GM19351 (cell line): ENCODE measurements at regions not wholly inside any gene's neighbourhood (a gene's known extent, or its start where the extent isn't known, plus 50 kb on each side); places are given as distances from the start of the nearest gene placed in this dataset.
"Not testable (repeated sequence)": the region's sequence is repeated elsewhere in the genome, so short reads cannot be mapped to it uniquely, and the experiment has no call there.

Source experiments
- ATAC-seq: cut with Tn5 transposase; IDR thresholded peaks from one replicate; pipeline ENCODE4 v1.9.1; 2021; ENCODE audit warnings: mild to moderate bottlenecking, moderate library complexity; ENCODE audit not compliant: unreplicated experiment

DNA sequence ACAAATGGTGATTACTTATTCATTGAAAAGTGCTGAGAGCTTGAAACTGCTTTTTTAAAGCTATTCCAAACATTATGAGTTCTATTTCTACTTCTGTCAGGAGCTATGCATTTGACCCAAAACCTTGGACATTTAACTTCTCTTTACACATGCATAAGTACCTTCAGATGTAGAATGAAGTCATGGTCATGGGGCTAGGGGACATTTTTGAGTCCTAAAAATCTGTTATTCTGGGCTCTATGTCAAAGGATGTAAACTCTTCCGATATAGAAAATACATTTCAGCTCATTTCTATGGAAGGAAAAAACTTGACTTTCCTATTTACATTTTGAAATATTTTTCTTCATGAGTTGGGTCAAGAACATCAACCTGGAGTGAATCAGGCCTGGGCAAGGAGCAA, 179.5 kb upstream of the CXCL12 start:
- ATAC-seq = no peak

- no peak for ATAC-seq
These were observed 179.9 kb upstream of the CXCL12 start for GRCh38 chr10:44564790-44565189.

DNA sequence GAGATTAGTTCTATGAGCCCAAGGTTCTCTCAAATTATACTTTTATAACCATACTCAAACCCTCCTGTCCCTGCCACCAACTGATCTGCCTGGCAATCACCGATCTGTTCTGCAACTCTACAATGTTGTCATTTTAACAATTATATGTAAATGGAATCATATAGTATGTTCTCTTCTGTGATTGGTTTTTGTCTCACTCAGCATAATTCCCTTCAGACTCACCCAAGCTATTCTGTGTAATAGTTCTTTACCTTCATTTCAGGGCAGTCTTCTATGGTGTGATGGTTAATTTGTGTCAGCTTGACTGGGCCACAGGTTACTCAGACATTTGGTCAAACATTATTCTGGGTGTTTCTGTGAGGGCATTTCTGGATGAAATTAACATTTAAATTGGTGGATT, 181.9 kb upstream of the CXCL12 start:
- no peak for ATAC-seq

DNA sequence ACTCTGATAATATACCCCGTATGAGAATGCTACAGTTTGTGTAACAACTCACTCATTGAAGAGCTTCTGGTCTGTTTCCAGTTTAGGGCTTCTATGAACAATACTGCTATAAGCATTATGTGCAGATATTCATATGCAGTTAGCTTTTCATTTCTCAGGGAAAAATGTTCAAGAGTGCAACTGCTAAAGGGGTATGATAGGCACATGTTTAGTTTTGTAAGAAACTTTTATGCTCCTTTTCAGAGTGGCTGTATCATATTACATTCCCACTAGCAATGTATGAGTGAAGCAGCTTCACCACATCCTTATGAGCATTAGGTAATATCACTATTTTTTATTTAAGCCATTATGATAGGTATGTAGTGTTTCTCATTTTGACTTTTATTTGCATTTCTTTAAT, 182.6 kb upstream of the CXCL12 start:
- no peak for ATAC-seq

GRCh38 chr10:44569193-44570091, 184.5 kb upstream of the CXCL12 start:
- ATAC-seq = no peak

DNA sequence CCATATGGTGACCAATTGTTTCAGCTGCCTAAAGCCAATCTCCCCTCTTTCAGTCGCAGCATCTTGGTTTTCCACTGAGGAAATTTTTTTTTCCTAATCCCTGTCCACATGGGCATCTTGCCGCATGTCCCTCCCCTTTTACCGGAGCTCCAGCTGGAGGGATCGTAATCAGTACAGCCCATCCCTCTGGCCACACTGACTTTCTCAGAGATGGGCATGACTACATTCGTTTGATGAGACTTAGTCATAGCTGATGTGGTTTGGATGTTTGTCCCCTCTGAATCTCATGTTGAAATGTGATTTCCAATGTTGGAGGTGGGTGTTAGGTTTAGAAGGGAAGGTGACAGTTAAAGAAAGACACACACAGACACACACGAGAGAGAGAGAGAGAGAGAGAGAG, 186.8 kb upstream of the CXCL12 start:
- ATAC-seq = no peak

- no peak for ATAC-seq
These were observed 187.2 kb upstream of the CXCL12 start for GRCh38 chr10:44572146-44572545.

- no peak for ATAC-seq
These were observed 188.9 kb upstream of the CXCL12 start for GRCh38 chr10:44573821-44574220.

DNA sequence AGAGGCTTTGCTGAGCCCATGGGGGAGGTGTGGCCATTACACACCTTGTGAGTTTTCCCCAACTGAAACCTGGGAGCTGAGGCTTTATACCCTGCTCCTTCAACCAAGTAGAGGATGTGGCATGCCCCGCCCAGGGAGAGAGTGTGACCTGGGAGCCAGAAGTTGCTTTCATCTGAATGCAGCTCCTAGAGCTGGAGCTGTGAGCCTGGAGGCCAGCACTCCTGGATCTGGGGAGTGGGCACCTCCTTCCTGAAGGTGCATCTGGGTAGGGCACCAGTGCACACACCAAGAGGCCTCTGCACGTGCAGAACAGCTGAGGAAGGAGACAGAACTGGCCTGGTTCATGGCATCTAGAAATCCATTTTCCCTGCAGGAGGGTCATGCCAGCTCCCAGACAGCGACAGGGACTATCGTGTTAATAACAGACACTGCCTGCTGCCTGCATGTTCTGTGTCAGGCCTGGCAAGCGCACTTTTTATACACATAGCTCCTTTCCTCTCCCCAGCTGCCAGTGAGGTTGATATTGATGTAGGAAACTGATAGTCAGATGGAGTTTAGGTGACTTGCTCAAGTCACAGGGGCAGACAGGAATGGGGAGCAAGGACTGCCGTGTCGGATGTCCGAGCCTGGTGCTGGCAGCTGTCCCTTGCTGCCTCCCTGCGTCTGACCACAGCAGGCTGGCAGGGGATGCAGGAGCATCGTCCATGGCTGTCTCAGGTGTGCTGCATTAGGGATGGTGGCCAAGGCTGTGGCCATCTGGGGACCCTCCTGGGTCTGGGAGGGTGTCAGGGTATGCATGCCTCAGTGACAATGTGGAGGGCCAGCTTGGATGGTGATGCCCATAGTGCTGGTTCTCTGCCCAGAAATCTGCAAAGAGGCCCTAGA, 189.9 kb upstream of the CXCL12 start:
- ATAC-seq = no peak

DNA sequence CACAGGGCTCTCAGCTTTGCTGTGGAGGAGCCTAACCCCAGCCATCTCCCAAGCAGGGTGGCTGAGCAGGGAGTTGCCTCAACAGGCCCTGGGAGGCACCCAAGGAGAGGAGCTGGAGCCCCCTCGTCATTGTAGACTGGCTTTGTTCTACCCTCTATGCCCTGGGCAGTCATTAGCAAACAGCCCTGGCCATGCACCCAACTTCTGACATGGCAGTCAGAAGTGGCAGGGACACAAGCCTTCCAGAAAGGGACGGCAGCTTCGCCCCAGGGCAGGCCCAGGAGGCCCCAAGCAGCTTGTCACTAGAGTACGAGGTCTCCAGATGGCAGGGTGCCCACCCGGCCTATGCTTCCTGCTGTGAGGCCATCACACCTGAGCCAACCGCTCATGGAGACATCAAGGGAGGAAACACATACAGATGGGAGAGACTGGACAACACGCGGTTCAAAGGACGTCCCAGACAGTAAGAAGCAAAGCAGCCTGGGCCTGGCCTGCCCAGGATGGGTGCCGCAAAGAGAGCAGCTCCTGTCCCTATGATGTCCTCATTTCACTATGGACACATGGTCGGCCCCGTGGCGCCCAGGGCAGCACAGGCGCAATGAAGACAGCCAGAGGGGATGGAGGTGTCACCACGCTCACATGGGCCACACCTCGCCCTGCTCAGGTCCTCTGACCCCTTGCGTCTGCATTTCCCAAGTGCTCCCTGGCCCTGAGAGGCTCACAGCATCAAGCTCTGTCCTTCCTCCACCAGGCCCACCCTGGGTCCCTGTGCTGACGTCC, 190.9 kb upstream of the CXCL12 start:
- no peak for ATAC-seq

GRCh38 chr10:44576702-44577191, 191.8 kb upstream of the CXCL12 start:
- ATAC-seq = no peak

GRCh38 chr10:44577533-44577932, 192.6 kb upstream of the CXCL12 start:
- ATAC-seq = no peak

- no peak for ATAC-seq
These were observed 193.4 kb upstream of the CXCL12 start for GRCh38 chr10:44578271-44578670.

DNA sequence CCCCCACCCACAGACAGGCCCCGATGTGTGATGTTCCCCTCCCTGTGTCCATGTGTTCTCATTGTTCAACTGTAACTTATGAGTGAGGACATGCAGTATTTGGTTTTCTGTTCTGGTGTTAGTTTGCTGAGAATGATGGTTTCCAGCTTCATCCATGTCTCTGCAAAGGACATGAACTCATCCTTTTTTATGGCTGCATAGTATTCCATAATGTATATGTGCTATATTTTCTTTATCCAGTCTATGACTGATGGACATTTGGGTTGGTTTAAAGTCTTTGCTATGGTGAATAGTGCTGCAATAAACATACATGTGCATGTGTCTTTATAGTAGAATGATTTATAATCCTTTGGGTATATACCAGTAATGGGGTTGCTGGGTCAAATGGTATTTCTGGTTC, 194.1 kb upstream of the CXCL12 start:
- ATAC-seq = not testable (repeated sequence)

GRCh38 chr10:44581996-44582395, 197.1 kb upstream of the CXCL12 start:
- ATAC-seq = no peak

- ATAC-seq = no peak
These were observed 202.8 kb upstream of the CXCL12 start for GRCh38 chr10:44587488-44588318.

GRCh38 chr10:44589181-44589943, 204.5 kb upstream of the CXCL12 start:
- ATAC-seq = no peak

- no peak for ATAC-seq
These were observed 205.1 kb upstream of the CXCL12 start for GRCh38 chr10:44589944-44590449.

GRCh38 chr10:44591911-44592310, 207.0 kb upstream of the CXCL12 start:
- ATAC-seq = no peak
